ENCODE measurements at regions not wholly inside any gene's neighbourhood (a gene's known extent, or its start where the extent isn't known, plus 50 kb on each side); places are given as distances from the start of the nearest gene placed in this dataset.
"Not testable (repeated sequence)": the region's sequence is repeated elsewhere in the genome, so short reads cannot be mapped to it uniquely, and the experiment has no call there.

GRCh38 chr22:35138521-35138920, 72.6 kb downstream of the ISX start:
- DNase-seq, result no peak

GRCh38 chr22:35140879-35141745, 75.2 kb downstream of the ISX start:
- no peak for DNase-seq

- DNase-seq, result no peak
These were observed 82.4 kb downstream of the ISX start for GRCh38 chr22:35148381-35148780.

GRCh38 chr22:35148866-35149548, 83.0 kb downstream of the ISX start:
- no peak for DNase-seq

DNA sequence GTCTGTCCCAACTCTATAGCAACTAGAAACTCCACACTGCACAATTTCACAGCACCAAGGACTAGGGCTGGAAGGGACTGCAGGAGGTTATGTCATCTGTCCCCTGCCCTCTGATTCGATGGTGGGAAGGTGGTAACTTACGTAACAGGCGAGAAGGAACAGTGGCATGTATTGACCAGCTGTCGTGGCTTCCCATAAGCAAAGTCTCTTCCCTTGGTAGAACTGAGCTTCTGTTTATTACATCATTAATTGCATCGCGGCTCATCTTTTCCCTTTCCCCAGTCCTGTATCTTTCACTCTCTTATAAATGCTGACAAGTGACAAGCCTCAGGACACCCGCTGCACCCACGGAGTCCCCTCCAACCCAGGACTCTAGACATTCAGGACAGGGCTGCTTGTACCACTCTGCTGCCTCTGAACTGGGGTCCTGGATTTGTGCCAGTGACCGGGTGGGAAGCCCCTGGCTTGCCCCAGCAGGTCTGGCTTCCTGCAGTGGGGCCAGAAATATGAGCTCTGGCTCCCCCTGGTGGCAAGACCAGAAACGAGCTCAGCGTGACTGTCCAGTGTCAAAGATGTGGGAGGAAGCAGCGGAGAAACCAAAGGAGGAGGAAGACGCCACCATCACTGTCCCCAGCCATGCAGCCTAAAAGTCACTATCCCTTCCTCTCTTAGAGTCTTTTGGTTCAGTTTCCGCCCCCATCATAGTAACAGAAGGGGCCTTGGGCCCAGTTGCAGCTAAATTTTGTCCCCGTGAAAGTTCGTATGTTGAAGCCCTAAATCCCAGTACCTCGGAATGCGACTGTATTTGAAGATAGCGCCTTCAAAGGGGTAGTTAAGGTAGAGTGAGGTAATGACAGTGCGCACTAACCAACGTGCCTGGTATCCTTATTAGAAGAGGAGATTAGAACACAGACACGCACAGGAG, 84.5 kb downstream of the ISX start:
- DNase-seq, result peak; percentile 52

DNA sequence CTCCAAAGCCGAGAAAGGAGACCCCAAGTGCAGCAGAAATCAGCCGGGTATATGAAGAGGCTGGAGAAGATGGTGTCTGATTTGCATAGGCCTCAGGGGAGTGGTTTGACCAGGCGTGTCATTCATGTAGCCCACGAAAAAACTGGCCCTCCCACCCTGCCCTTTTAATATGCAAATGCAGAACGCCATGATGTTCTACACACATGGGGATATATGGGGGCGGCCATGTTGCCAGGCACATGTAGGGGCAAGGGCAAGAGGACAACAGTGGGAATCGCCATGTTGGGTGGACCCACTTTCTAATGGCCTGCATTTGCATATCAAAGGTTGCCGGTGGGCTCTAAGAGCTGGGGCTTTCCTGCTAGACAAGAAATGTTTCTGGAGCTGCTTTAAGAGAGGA, 86.4 kb downstream of the ISX start:
- no peak for DNase-seq

GRCh38 chr22:35154937-35155387, 89.0 kb downstream of the ISX start:
- peak; percentile 8 for DNase-seq

DNA sequence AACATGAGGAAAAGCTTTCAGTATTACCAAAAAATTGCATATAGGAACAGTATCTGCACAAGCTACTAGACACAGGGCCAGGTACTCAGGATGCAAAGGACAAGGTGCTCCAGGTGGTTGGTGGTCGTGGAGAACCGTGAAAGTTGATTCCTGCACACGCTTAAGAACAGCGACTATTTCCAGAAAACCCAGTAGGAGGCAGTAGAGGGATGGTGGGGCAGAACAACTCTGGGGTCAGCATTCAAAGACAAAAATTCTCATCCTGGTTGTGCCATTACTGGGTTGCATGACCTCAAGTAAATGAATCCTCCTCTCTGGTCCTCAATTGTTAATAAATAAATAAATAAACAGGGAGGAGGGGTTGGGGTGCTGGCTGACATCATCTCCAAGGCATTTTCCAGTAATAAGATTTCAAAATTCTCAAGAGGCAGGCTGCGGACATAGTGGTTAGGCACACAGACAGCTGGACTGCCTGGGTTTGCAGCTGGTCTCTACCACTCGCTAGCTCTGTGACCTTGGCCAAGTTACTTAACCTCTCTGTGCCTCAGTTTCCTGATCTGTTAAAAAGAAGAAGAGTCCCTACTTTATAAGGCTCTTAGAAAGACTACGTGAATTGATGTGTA, 89.6 kb downstream of the ISX start:
- no peak for DNase-seq

- DNase-seq, result no peak
These were observed 91.0 kb downstream of the ISX start for GRCh38 chr22:35156945-35157344.

DNA sequence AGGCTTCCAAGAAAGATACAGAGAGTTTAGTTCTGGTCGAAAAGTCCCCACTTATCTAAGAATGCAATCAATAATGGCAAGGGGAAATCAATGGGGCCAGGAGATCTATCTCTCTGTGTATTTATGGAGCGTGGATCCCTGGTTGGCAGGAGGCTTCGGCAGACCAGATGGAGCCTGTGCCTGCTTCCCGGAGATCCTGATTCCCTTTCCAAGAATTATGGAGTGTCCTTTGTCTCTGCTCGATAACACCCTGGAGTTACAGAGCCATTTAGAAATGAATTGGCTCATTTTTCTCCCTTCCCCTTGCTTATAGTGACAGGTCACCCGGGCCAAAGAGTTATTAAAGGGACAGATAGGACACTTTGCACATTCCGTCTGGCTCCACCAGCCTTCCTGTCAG, 92.4 kb downstream of the ISX start:
- no peak for DNase-seq

DNA sequence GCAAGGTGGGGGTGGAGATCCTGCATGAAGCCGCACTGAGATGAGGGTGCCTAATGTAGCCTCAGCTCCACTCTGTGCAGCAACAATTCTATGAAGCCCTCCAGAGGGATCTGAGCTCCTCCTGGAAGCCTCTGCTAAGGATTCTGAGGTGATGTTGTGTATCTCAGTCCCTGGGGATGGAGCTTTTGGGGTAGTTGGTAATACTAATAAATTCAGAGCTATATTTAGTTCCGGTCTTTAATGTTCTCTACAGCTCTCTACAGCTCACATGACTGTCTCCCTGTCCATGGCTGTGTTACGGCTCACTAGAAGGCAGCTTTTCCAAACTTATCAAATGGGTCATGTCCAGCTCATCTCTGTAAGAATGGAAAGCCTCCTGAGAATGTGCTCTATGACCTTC, 93.4 kb downstream of the ISX start:
- DNase-seq, result no peak

- no peak for DNase-seq
These were observed 94.3 kb downstream of the ISX start for GRCh38 chr22:35160268-35160667.

- not testable (repeated sequence) for DNase-seq
These were observed 91.4 kb upstream of the HMGXB4 start for GRCh38 chr22:35165896-35166295.

- DNase-seq, result no peak
These were observed 86.3 kb upstream of the HMGXB4 start for GRCh38 chr22:35170716-35171697.

- no peak for DNase-seq
These were observed 84.9 kb upstream of the HMGXB4 start for GRCh38 chr22:35172442-35172841.

DNA sequence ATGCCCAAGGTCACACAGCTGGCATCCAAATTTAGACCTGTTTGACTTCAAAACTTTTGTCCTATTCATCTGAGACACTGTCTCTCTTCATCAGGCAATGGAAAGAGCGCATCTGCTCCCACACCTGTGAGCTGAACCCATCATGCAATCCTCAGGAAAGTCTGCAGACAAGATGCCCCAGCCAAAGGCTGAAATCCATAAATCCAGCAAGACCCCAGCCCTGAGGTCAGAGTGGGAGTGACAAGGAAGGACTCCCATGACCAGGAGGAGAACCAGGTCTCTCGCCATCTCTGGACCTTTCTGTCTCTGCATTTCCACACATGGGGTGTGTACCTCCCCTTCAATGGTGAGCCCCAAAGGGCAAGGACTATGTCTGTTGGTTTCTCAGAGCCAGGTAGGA, 83.6 kb upstream of the HMGXB4 start:
- DNase-seq, result no peak

DNA sequence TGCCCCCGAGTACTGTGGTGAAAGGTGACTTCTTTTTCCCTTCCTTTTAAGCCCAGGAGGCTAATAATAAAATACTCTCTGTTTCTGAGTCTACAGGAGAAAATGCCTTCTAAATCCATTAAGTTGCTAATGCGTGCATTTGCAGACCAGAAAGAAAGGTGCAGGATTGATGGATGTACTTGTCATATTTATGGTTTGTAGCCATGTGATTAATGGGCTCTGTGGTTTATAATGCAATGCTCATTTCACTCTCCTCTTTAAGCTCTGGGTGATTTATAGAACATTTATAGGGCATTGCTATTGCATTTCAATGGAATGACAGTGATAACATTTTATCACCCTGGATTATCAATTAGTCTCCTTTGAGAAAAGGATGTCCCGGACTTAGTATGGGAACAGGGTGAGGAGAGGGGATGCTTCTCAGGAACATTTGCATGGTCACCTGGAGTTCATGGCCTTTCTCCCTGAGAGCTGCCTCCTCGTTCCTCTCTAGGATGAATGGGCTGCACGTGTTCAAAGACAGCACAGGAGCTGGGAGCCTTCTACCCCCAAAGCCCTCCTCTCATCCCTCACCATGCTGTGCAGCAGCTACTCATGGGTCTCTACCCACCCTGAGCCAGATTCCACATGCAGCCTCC, 82.8 kb upstream of the HMGXB4 start:
- DNase-seq, result no peak

DNA sequence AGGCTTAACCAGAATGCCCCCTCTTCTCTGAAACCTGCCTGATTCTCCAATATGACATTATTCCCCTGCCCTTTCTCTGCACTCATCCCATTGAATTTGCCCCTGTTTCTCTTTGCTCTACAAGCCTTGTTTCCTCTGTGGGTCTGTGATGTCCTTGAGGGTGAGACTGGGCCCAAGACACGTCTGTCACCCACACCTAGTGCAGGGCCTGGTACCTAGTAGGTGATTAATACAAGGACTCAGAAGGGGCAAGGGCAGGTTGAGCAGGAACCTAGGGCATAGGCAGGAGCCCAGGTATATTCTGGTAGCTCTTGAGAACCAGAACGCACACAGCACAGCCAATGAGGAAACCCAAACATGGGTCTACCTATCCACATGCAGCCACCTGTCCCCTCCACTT, 81.9 kb upstream of the HMGXB4 start:
- no peak for DNase-seq

DNA sequence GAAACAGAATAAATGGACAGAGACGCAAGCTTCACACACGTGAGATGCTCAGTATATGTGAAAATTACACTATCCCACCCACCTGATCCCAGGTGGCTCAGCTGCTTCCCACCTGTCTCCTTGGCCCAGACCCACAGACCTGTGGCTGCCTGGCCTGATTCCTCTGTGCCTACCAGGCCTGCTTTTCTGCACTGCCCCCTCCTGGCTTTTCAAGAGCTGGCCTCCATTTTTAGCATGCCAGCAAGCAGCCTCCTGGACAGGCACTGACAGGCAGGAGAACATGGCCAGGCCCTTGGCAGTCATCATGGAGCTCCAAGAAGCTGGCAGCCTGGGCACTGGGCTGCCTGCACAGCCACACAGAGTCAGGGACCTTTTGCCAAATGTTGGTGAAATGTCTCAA, 79.5 kb upstream of the HMGXB4 start:
- no peak for DNase-seq

- DNase-seq, result no peak
These were observed 78.8 kb upstream of the HMGXB4 start for GRCh38 chr22:35178446-35178845.

- DNase-seq, result no peak
These were observed 73.4 kb upstream of the HMGXB4 start for GRCh38 chr22:35183917-35184316.

Measured in CD4-positive, alpha-beta T cell treated with Interleukin-6 for 4 hours (primary cell).